Natural killer cell treated with Interleukin-12 subunit alpha and Interleukin-12 subunit beta and Interleukin-15 and Interleukin-18, amount 100 ng/mL, for 72 hours (primary cell): ENCODE measurements at regions not wholly inside any gene's neighbourhood (a gene's known extent, or its start where the extent isn't known, plus 50 kb on each side); places are given as distances from the start of the nearest gene placed in this dataset.

ENCODE experiments used
- ATAC-seq, 2 donors: fragments of 150-1000 bp; cut with Tn5 transposase in 1 of 2; sonication (Bioruptor Pico), chemical (Tn5 transposase) in 1 of 2; 2 replicates each; pipeline ENCODE4 v1.10.0; 2021
- DNase-seq: peaks from one replicate; pipeline ENCODE4 v3.0.0; 2022; ENCODE audit warnings: low spot score
- H3K27ac Mint-ChIP-seq, 2 donors: 1 replicate in 1 of 2; 2 replicates in 1 of 2; pipeline ENCODE4 v1.8.0; 2022; ENCODE audit warnings: mixed read lengths in 2 of 2, mild to moderate bottlenecking in 1 of 2, moderate library complexity in 1 of 2
- H3K27me3 Mint-ChIP-seq, 2 donors: 1 replicate in 1 of 2; 2 replicates in 1 of 2; pipeline ENCODE4 v1.8.0; 2022; ENCODE audit warnings: mixed read lengths in 2 of 2
- H3K36me3 Mint-ChIP-seq: one replicate; pipeline ENCODE4 v1.8.0; 2022; ENCODE audit warnings: mixed read lengths
- H3K4me1 Mint-ChIP-seq, 2 donors: 1 replicate in 1 of 2; 2 replicates in 1 of 2; pipeline ENCODE4 v1.8.0; 2022; ENCODE audit warnings: low read depth in 2 of 2, mixed read lengths in 2 of 2, mild to moderate bottlenecking in 1 of 2
- H3K4me3 Mint-ChIP-seq: one replicate; pipeline ENCODE4 v1.8.0; 2022; ENCODE audit warnings: mixed read lengths
- H3K9me3 Mint-ChIP-seq: 2 replicates; pipeline ENCODE4 v1.8.0; 2022; ENCODE audit warnings: mixed read lengths

GRCh38 chrX:39834600-39834999, 263.2 kb downstream of the BCOR start:
- H3K9me3 Mint-ChIP-seq = no peaks in the 10 kb centered on the region
- H3K4me1 Mint-ChIP-seq = no peaks in the 10 kb centered on the region
- DNase-seq (no peak), ATAC-seq (peak in 1 of 2 donors; percentile 65)
- H3K36me3 Mint-ChIP-seq = no peaks in the 10 kb centered on the region
- H3K4me3 Mint-ChIP-seq = no peak overlapping the region
- no peaks in the 10 kb centered on the region for H3K27me3 Mint-ChIP-seq
- no peak overlapping the region for H3K27ac Mint-ChIP-seq

GRCh38 chrX:39835241-39835640, 262.5 kb downstream of the BCOR start:
- Mint-ChIP-seq H3K27ac (no peak overlapping the region), H3K9me3 (no peaks in the 10 kb centered on the region), H3K4me1 (no peaks in the 10 kb centered on the region), H3K36me3 (no peaks in the 10 kb centered on the region), H3K27me3 (no peaks in the 10 kb centered on the region), H3K4me3 (no peak overlapping the region)
- no peak for DNase-seq
- ATAC-seq = no peak

GRCh38 chrX:39835776-39836175, 262.0 kb downstream of the BCOR start:
- no peak for ATAC-seq
- no peaks in the 10 kb centered on the region for H3K4me1 Mint-ChIP-seq
- no peak overlapping the region for H3K27ac Mint-ChIP-seq
- H3K36me3 Mint-ChIP-seq = no peaks in the 10 kb centered on the region
- H3K9me3 Mint-ChIP-seq = no peaks in the 10 kb centered on the region
- peaks cover 0 to 3% of the 10 kb centered on the region in 2 donors for H3K27me3 Mint-ChIP-seq
- H3K4me3 Mint-ChIP-seq = no peak overlapping the region
- DNase-seq = no peak

- Mint-ChIP-seq H3K36me3 (no peaks in the 10 kb centered on the region), H3K27ac (no peak overlapping the region), H3K4me1 (no peaks in the 10 kb centered on the region), H3K27me3 (peaks cover 0 to 7% of the 10 kb centered on the region in 2 donors), H3K9me3 (no peaks in the 10 kb centered on the region), H3K4me3 (no peak overlapping the region)
- ATAC-seq (no peak), DNase-seq (no peak)
Observed at GRCh38 chrX:39836802-39837420, 260.8 kb downstream of the BCOR start.

GRCh38 chrX:39837688-39838087, 260.1 kb downstream of the BCOR start:
- Mint-ChIP-seq H3K27ac (no peak overlapping the region), H3K27me3 (peaks cover 0 to 7% of the 10 kb centered on the region in 2 donors), H3K4me1 (no peaks in the 10 kb centered on the region), H3K9me3 (no peaks in the 10 kb centered on the region), H3K36me3 (no peaks in the 10 kb centered on the region), H3K4me3 (no peak overlapping the region)
- ATAC-seq (no peak), DNase-seq (no peak)

GRCh38 chrX:39839371-39839770, 258.4 kb downstream of the BCOR start:
- Mint-ChIP-seq H3K27ac (no peak overlapping the region), H3K4me3 (no peak overlapping the region), H3K36me3 (no peaks in the 10 kb centered on the region), H3K27me3 (peaks cover 0 to 14% of the 10 kb centered on the region in 2 donors), H3K9me3 (no peaks in the 10 kb centered on the region), H3K4me1 (no peaks in the 10 kb centered on the region)
- ATAC-seq = no peak
- no peak for DNase-seq

- Mint-ChIP-seq H3K36me3 (no peaks in the 10 kb centered on the region), H3K9me3 (no peaks in the 10 kb centered on the region), H3K4me1 (no peaks in the 10 kb centered on the region), H3K4me3 (no peak overlapping the region), H3K27ac (no peak overlapping the region), H3K27me3 (peaks cover 0 to 14% of the 10 kb centered on the region in 2 donors)
- DNase-seq (no peak), ATAC-seq (no peak)
Observed at GRCh38 chrX:39840133-39840532, 257.6 kb downstream of the BCOR start.

- ATAC-seq (no peak), DNase-seq (no peak)
- H3K27ac Mint-ChIP-seq = no peak overlapping the region
- H3K9me3 Mint-ChIP-seq = no peaks in the 10 kb centered on the region
- peaks cover 0 to 14% of the 10 kb centered on the region in 2 donors for H3K27me3 Mint-ChIP-seq
- H3K4me1 Mint-ChIP-seq = no peaks in the 10 kb centered on the region
- H3K36me3 Mint-ChIP-seq = no peaks in the 10 kb centered on the region
- H3K4me3 Mint-ChIP-seq = no peak overlapping the region
Observed at GRCh38 chrX:39840581-39841093, 257.1 kb downstream of the BCOR start.

- no peaks in the 10 kb centered on the region for H3K36me3 Mint-ChIP-seq
- no peaks in the 10 kb centered on the region for H3K9me3 Mint-ChIP-seq
- H3K4me1 Mint-ChIP-seq = no peaks in the 10 kb centered on the region
- no peak overlapping the region for H3K27ac Mint-ChIP-seq
- no peak for ATAC-seq
- DNase-seq = no peak
- H3K4me3 Mint-ChIP-seq = no peak overlapping the region
- H3K27me3 Mint-ChIP-seq = peaks cover 0 to 16% of the 10 kb centered on the region in 2 donors
Observed at GRCh38 chrX:39841604-39842003, 256.2 kb downstream of the BCOR start.

- Mint-ChIP-seq H3K4me3 (no peak overlapping the region), H3K27ac (no peak overlapping the region), H3K36me3 (no peaks in the 10 kb centered on the region), H3K27me3 (peaks cover 0 to 17% of the 10 kb centered on the region in 2 donors), H3K4me1 (no peaks in the 10 kb centered on the region), H3K9me3 (no peaks in the 10 kb centered on the region)
- ATAC-seq = no peak
- DNase-seq = no peak
Observed at GRCh38 chrX:39842281-39842973, 255.3 kb downstream of the BCOR start.

GRCh38 chrX:39843318-39843717, 254.4 kb downstream of the BCOR start:
- DNase-seq (no peak), ATAC-seq (no peak)
- no peak overlapping the region for H3K4me3 Mint-ChIP-seq
- no peaks in the 10 kb centered on the region for H3K4me1 Mint-ChIP-seq
- H3K27me3 Mint-ChIP-seq = peaks cover 0 to 20% of the 10 kb centered on the region in 2 donors
- no peaks in the 10 kb centered on the region for H3K9me3 Mint-ChIP-seq
- H3K27ac Mint-ChIP-seq = no peak overlapping the region
- H3K36me3 Mint-ChIP-seq = no peaks in the 10 kb centered on the region

GRCh38 chrX:39845233-39845632, 252.5 kb downstream of the BCOR start:
- Mint-ChIP-seq H3K27ac (no peak overlapping the region), H3K36me3 (no peaks in the 10 kb centered on the region), H3K9me3 (no peaks in the 10 kb centered on the region), H3K4me3 (no peak overlapping the region), H3K27me3 (peaks cover 0 to 24% of the 10 kb centered on the region in 2 donors), H3K4me1 (peaks cover 0 to 5% of the 10 kb centered on the region in 2 donors)
- no peak for ATAC-seq
- DNase-seq = no peak

GRCh38 chrX:39846460-39846859, 251.3 kb downstream of the BCOR start:
- ATAC-seq (no peak), DNase-seq (no peak)
- no peak overlapping the region for H3K4me3 Mint-ChIP-seq
- peaks cover 2% of the 10 kb centered on the region for H3K36me3 Mint-ChIP-seq
- peaks cover 0 to 19% of the 10 kb centered on the region in 2 donors for H3K27me3 Mint-ChIP-seq
- no peak overlapping the region for H3K27ac Mint-ChIP-seq
- H3K4me1 Mint-ChIP-seq = peaks cover 2 to 13% of the 10 kb centered on the region in 2 donors
- no peaks in the 10 kb centered on the region for H3K9me3 Mint-ChIP-seq

GRCh38 chrX:39848243-39848642, 249.5 kb downstream of the BCOR start:
- peaks cover 6% of the 10 kb centered on the region for H3K36me3 Mint-ChIP-seq
- H3K4me1 Mint-ChIP-seq = peaks cover 7 to 18% of the 10 kb centered on the region in 2 donors
- H3K4me3 Mint-ChIP-seq = no peak overlapping the region
- no peak for ATAC-seq
- H3K27me3 Mint-ChIP-seq = peaks cover 0 to 22% of the 10 kb centered on the region in 2 donors
- no peak overlapping the region for H3K27ac Mint-ChIP-seq
- DNase-seq = no peak
- H3K9me3 Mint-ChIP-seq = no peaks in the 10 kb centered on the region
